Kidney (tissue), 13 donors: ENCODE measurements at regions not wholly inside any gene's neighbourhood (a gene's known extent, or its start where the extent isn't known, plus 50 kb on each side); places are given as distances from the start of the nearest gene placed in this dataset.

Experiments used
- DNase-seq, 5 donors: peaks; one replicate each; pipeline ENCODE4 v3.0.0-alpha.2; 2013 to 2020
- FAIRE-seq: peaks from 2 replicates; lab custom pipeline; 2012; peaks lifted over from hg19 to GRCh38; lab: Jason Lieb, UNC
- H3K27ac ChIP-seq, 2 donors: one replicate each; pipeline ENCODE4 v1.7.0; 2013; ENCODE audit warnings: low read depth in 2 of 2, low read length in 2 of 2, inconsistent platforms in 1 of 2
- H3K27me3 ChIP-seq: one replicate; pipeline ENCODE4 v1.7.1; 2013; ENCODE audit warnings: low read length, inconsistent platforms; ENCODE audit not compliant: control insufficient read depth, insufficient read depth
- H3K36me3 ChIP-seq, 3 donors: one replicate each; pipeline versions ENCODE4 v1.7.0 to v1.7.1; 2013; ENCODE audit warnings: low read length in 3 of 3, control low read depth in 1 of 3, inconsistent platforms in 1 of 3; ENCODE audit not compliant: insufficient read depth in 3 of 3, control insufficient read depth in 2 of 3
- H3K4me1 ChIP-seq, 3 donors: one replicate each; pipeline versions ENCODE4 v1.7.0 to v1.7.1; 2013; ENCODE audit warnings: low read length in 3 of 3, inconsistent platforms in 1 of 3, low read depth in 1 of 3; ENCODE audit not compliant: control insufficient read depth in 2 of 3, insufficient read depth in 2 of 3
- H3K4me3 ChIP-seq, 3 donors: one replicate each; pipeline versions ENCODE4 v1.7.0 to v1.8.1; 2013; ENCODE audit warnings: low read length in 3 of 3, control low read depth in 1 of 3, inconsistent platforms in 1 of 3
- H3K9ac ChIP-seq, 3 donors: one replicate each; pipeline versions ENCODE4 v1.7.0 to v1.7.1; 2013; ENCODE audit warnings: low read length in 3 of 3, control low read depth in 1 of 3, inconsistent platforms in 1 of 3
- H3K9me3 ChIP-seq, 3 donors: one replicate each; pipeline versions ENCODE4 v1.7.0 to v1.7.1; 2013; ENCODE audit warnings: low read length in 3 of 3, control low read depth in 1 of 3, inconsistent platforms in 1 of 3; ENCODE audit not compliant: control insufficient read depth in 2 of 3, insufficient read depth in 1 of 3
- intact Hi-C: fragments of 100-400 bp; cut with DNase I; formaldehyde crosslinking; loops from one replicate; pipeline ENCODE4 v1.11.1; 2022
- TF ChIP-seq, protein P1 (sequence below): IDR thresholded peaks from 3 replicates; pipeline ENCODE4 v1.5.1; 2012; ENCODE audit warnings: mild to moderate bottlenecking, moderate library complexity, borderline replicate concordance; ENCODE audit not compliant: insufficient read depth; ENCODE audit errors: extremely low read depth
- donor health status: control.
- donor health status: control.
- donor health status: control.
- donor health status: control.
- donor health status: control.
- donor health status: DM: yes; HTN: yes; CAD: no.
- donor health status: Normal renal cell carcinoma (clear cell type).

DNA sequence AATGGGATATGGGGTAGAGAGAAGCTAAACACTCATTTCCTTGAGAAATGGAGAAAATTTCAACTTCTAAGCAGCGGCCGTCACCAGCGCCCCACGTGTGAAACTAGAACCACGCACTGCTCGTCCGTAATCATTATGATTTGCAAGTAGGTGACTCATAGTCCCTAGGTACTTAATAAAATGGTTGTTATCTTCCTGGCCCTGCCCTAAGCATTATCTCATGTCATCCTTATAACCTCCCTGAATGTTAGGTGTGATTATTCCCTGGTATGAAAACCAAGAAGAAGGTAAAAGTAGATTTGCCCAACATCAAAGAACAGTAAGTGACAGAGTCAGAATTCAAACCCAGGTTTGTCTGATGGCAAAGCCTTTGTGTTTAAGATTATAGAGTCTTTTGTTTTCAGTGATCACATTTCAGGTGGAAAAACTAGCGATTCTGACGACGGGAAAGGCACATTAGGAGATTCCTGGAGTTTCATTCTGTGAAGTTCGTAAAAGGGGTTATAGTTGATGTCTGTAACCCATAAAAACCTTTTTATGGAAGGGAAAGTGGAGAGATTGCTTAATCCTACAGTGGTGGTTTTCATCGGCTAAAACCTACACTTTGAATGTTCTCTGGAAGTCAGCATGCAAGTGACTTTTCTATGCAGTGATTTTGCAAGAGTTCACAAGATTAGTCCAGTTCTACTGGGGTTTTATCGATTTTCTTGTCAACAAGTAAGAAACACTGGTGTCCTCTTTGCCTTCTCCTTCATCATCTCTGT, 202.9 kb upstream of the WWC1 start:
- peaks cover 0 to 4% (median 3%) of the 10 kb centered on the region in 3 donors for H3K4me1 ChIP-seq
- no peak overlapping the region for H3K27ac ChIP-seq
- TF ChIP-seq, protein P1, sequence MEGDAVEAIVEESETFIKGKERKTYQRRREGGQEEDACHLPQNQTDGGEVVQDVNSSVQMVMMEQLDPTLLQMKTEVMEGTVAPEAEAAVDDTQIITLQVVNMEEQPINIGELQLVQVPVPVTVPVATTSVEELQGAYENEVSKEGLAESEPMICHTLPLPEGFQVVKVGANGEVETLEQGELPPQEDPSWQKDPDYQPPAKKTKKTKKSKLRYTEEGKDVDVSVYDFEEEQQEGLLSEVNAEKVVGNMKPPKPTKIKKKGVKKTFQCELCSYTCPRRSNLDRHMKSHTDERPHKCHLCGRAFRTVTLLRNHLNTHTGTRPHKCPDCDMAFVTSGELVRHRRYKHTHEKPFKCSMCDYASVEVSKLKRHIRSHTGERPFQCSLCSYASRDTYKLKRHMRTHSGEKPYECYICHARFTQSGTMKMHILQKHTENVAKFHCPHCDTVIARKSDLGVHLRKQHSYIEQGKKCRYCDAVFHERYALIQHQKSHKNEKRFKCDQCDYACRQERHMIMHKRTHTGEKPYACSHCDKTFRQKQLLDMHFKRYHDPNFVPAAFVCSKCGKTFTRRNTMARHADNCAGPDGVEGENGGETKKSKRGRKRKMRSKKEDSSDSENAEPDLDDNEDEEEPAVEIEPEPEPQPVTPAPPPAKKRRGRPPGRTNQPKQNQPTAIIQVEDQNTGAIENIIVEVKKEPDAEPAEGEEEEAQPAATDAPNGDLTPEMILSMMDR: no peak
- H3K9ac ChIP-seq: no peak overlapping the region
- no peak overlapping the region for H3K4me3 ChIP-seq
- no peaks in the 10 kb centered on the region for H3K9me3 ChIP-seq
- intact Hi-C loops: no loop called here
- FAIRE-seq: no peak
- no peaks in the 10 kb centered on the region for H3K36me3 ChIP-seq
- no peaks in the 10 kb centered on the region for H3K27me3 ChIP-seq
- DNase-seq: no peak

DNA sequence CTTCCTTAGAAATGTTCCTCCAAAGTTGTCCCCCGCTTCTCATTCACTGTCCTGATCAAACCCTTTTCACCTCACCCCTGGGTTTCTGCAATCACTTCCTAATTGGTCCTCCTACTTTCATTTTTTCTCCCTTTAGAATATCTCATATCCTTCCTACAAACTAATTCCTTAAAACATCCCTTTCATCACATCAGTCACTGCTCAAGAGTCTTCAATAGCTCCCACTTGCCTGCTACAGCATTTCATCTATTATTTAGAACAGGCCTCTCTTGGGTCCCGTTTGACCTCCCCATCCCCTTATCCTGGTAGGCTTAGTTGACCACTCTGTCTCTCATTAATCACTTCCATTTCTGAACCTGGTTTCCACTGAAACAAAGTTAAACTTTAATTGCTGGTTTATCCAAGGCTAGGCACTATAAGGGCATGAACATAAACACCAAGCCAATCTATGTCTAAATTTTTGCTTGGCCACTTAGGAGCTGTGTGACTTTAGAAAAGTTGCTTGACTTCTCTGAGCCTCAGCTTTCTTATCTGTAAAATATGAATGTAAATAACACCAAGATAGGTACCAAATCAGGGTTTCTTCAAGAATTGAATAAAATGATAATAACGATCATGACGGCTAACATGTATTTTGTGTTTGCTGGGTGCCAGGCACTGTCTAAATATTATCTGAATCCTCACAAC, 202.1 kb upstream of the WWC1 start:
- FAIRE-seq (no peak), DNase-seq (no peak)
- H3K9ac ChIP-seq: no peak overlapping the region
- peaks cover 0 to 4% (median 3%) of the 10 kb centered on the region in 3 donors for H3K4me1 ChIP-seq
- TF ChIP-seq, protein P1: no peak
- intact Hi-C loops: no loop called here
- peaks cover 0 to 1% (median 0%) of the 10 kb centered on the region in 3 donors for H3K9me3 ChIP-seq
- H3K4me3 ChIP-seq: no peak overlapping the region
- H3K36me3 ChIP-seq: no peaks in the 10 kb centered on the region
- H3K27ac ChIP-seq: no peak overlapping the region
- no peaks in the 10 kb centered on the region for H3K27me3 ChIP-seq

GRCh38 chr5:168092209-168093185, 198.9 kb upstream of the WWC1 start:
- intact Hi-C loops: no loop called here
- DNase-seq (peak in 1 of 5 donors; percentile 64), FAIRE-seq (no peak)
- Histone ChIP-seq H3K4me3 (no peak overlapping the region), H3K27me3 (no peaks in the 10 kb centered on the region), H3K4me1 (peaks cover 0 to 4% (median 3%) of the 10 kb centered on the region in 3 donors), H3K36me3 (no peaks in the 10 kb centered on the region), H3K9me3 (peaks cover 0 to 1% (median 0%) of the 10 kb centered on the region in 3 donors), H3K27ac (no peak overlapping the region), H3K9ac (no peak overlapping the region)
- TF ChIP-seq, protein P1: no peak
